ENCODE measurements at regions not wholly inside any gene's neighbourhood (a gene's known extent, or its start where the extent isn't known, plus 50 kb on each side); places are given as distances from the start of the nearest gene placed in this dataset.

GRCh38 chr6:14067656-14068055 lies 49.9 kb upstream of the CD83 start:
- POLR2A ChIA-PET: no interaction called here

More at GRCh38 chr6:14067656-14068055, 49.9 kb upstream of the CD83 start:
- DNase-seq (ENCODE audit: low read depth, low spot score) (no peak), FAIRE-seq (no peak)
- BruUV-seq (replicated peaks): no TSS peak
- Histone ChIP-seq H2AFZ (ENCODE audit: low read depth, low read length) (no peak overlapping the region), H3K9me3 (replicated peaks; ENCODE audit: control insufficient read depth, insufficient read depth, low read length) (no peaks in the 10 kb centered on the region), H3K4me1 (ENCODE audit: control insufficient read depth, extremely low read depth, insufficient read depth, low read length) (no peaks in the 10 kb centered on the region), H3K9me1 (replicated peaks; ENCODE audit: control insufficient read depth, extremely low read depth, insufficient read depth, low read length) (no peaks in the 10 kb centered on the region), H3K4me3 (replicated peaks in 1 of 3; ENCODE audit: insufficient read depth in 1 of 3, low read depth in 1 of 3, low read length in 3 of 3) (no peak overlapping the region), H3K27me3 (ENCODE audit: control insufficient read depth in 2 of 2, insufficient read depth in 2 of 2, low read length in 2 of 2) (peaks cover 5 to 14% of the 10 kb centered on the region in 2 experiments), H3K36me3 (ENCODE audit: control insufficient read depth in 2 of 2, extremely low read depth in 1 of 2, insufficient read depth in 2 of 2, low read length in 2 of 2) (no peaks in the 10 kb centered on the region), H3K9ac (replicated peaks; ENCODE audit: extremely low read depth, insufficient read depth, low read length) (no peak overlapping the region), H3K4me2 (ENCODE audit: insufficient read depth, low read length) (no peak overlapping the region), H4K20me1 (replicated peaks; ENCODE audit: control insufficient read depth, extremely low read depth, insufficient read depth, low read length) (no peaks in the 10 kb centered on the region), H3K27ac (ENCODE audit: insufficient read depth, low read depth, low read length) (no peak overlapping the region), H3K79me2 (ENCODE audit: control insufficient read depth, insufficient read depth, low read length) (no peaks in the 10 kb centered on the region)
- CTCF ChIA-PET: interaction anchor here (0.7 to 7.3 kb wide), 36 partner anchors 7 to 1323 kb away, joined by 3 to 188 read pairs (median 5); partner anchors contain the start of gene RNF182
- no peak for TF ChIP-seq EZH2 (IDR thresholded peaks at IDR 0.05; ENCODE audit: borderline replicate concordance, low read depth, low read length, severe bottlenecking)
- TF ChIP-seq FOS (IDR thresholded peaks at IDR 0.05; ENCODE audit: borderline replicate concordance, insufficient read depth, low read length): no peak
- no peak for TF ChIP-seq POLR2A (IDR thresholded peaks at IDR 0.05; ENCODE audit: low read depth, low read length)
- no peak for TF ChIP-seq CTCF (IDR thresholded peaks at IDR 0.05; ENCODE audit: extremely low read depth in 1 of 2, insufficient read depth in 1 of 2, low read depth in 1 of 2, low read length in 2 of 2)
- no peak for TF ChIP-seq JUN (IDR thresholded peaks at IDR 0.05; ENCODE audit: borderline replicate concordance, insufficient read depth, insufficient read length, low read depth)
- TF ChIP-seq MYC (IDR thresholded peaks at IDR 0.05; ENCODE audit: low read depth, low read length): no peak
- TF ChIP-seq POLR2AphosphoS5 (IDR thresholded peaks at IDR 0.05; ENCODE audit: insufficient read depth, low read depth, low read length): no peak
- no peak for TF ChIP-seq GATA2 (IDR thresholded peaks at IDR 0.05; ENCODE audit: insufficient read depth, insufficient read length, low read depth, low read length)
- dilution Hi-C loops (cut with MboI; ENCODE audit: extremely low pct_ligation_motif_present, low sequenced_read_pairs): no loop called here
- intact Hi-C loops (cut with micrococcal nuclease): loop anchor here (1.0 to 10.0 kb wide), 4 partner anchors 21 to 730 kb away; no protein-coding TSS in a partner anchor
